ENCODE measurements at regions not wholly inside any gene's neighbourhood (a gene's known extent, or its start where the extent isn't known, plus 50 kb on each side); places are given as distances from the start of the nearest gene placed in this dataset.
A peak's percentile ranks its signal among the peaks of the same experiment; 100 is the strongest.

GRCh38 chr17:79473876-79474440 lies 136.9 kb downstream of the RBFOX3 start:
- ChIA-PET POLR2A (ENCODE audit: unreplicated experiment) (no interaction called here), CTCF (no interaction called here)
- Histone ChIP-seq H3K4me2 (ENCODE audit: low read length) (no peak overlapping the region), H3K79me2 (ENCODE audit: low read length) (no peaks in the 10 kb centered on the region), H2AFZ (ENCODE audit: low read length) (no peak overlapping the region), H3K4me1 (ENCODE audit: insufficient read depth, low read length) (0 out of 2 replicates have a peak, but pooled peaks cover 5% of the 10 kb centered on the region), H3K36me3 (ENCODE audit: low read depth, low read length) (no peaks in the 10 kb centered on the region), H3K27ac (ENCODE audit: low read length) (no peak overlapping the region), H3K4me3 (ENCODE audit: low read length) (no peak overlapping the region), H3K9me3 (ENCODE audit: low read length) (no peaks in the 10 kb centered on the region), H3K9ac (ENCODE audit: low read length) (no peak overlapping the region), H3K27me3 (ENCODE audit: low read length) (peaks cover 86% of the 10 kb centered on the region), H3F3A (ENCODE audit: low read length, unreplicated experiment) (no peaks in the 10 kb centered on the region), H4K20me1 (ENCODE audit: low read length) (no peaks in the 10 kb centered on the region), H3K9me2 (replicated peaks; ENCODE audit: low read length) (no peaks in the 10 kb centered on the region)
- DNase-seq (no peak), ATAC-seq (no peak)
- TF ChIP-seq CTCF (conservative IDR thresholded peaks at IDR 0.05; ENCODE audit: low read depth, low read length) (no peak), EZH2phosphoT487 (IDR thresholded peaks at IDR 0.05; ENCODE audit: borderline replicate concordance, low read length) (no peak), EZH2 (IDR thresholded peaks at IDR 0.05; ENCODE audit: low read length, unreplicated experiment) (no peak)
- intact Hi-C loops (cut with micrococcal nuclease) = no loop called here
- no TSS peak for BruUV-seq (replicated peaks)

- no peaks in the 10 kb centered on the region for H3K36me3 ChIP-seq (ENCODE audit: low read depth, low read length)
- no peak overlapping the region for H3K9ac ChIP-seq (ENCODE audit: low read length)
- H3K4me1 ChIP-seq (ENCODE audit: insufficient read depth, low read length) = 0 out of 2 replicates have a peak, but pooled peaks cover 5% of the 10 kb centered on the region
- ChIA-PET CTCF (no interaction called here), POLR2A (ENCODE audit: unreplicated experiment) (no interaction called here)
- intact Hi-C loops (cut with micrococcal nuclease) = no loop called here
- no TSS peak for BruUV-seq (replicated peaks)
- H3K4me3 ChIP-seq (ENCODE audit: low read length) = no peak overlapping the region
- no peaks in the 10 kb centered on the region for H3K9me2 ChIP-seq (replicated peaks; ENCODE audit: low read length)
- no peaks in the 10 kb centered on the region for H3K9me3 ChIP-seq (ENCODE audit: low read length)
- TF ChIP-seq CTCF (conservative IDR thresholded peaks at IDR 0.05; ENCODE audit: low read depth, low read length) (no peak), EZH2phosphoT487 (IDR thresholded peaks at IDR 0.05; ENCODE audit: borderline replicate concordance, low read length) (no peak), EZH2 (IDR thresholded peaks at IDR 0.05; ENCODE audit: low read length, unreplicated experiment) (no peak)
- H3K27me3 ChIP-seq (ENCODE audit: low read length) = peaks cover 86% of the 10 kb centered on the region
- no peaks in the 10 kb centered on the region for H4K20me1 ChIP-seq (ENCODE audit: low read length)
- H3F3A ChIP-seq (ENCODE audit: low read length, unreplicated experiment) = no peaks in the 10 kb centered on the region
- H3K27ac ChIP-seq (ENCODE audit: low read length) = no peak overlapping the region
- DNase-seq (peak; percentile 28), ATAC-seq (peak; percentile 35)
- H3K4me2 ChIP-seq (ENCODE audit: low read length) = no peak overlapping the region
- H2AFZ ChIP-seq (ENCODE audit: low read length) = no peak overlapping the region
- no peaks in the 10 kb centered on the region for H3K79me2 ChIP-seq (ENCODE audit: low read length)
Measured at GRCh38 chr17:79473111-79473875, 137.6 kb downstream of the RBFOX3 start.

GRCh38 chr17:79470754-79471153 lies 140.1 kb downstream of the RBFOX3 start:
- no peak overlapping the region for H3K9ac ChIP-seq (ENCODE audit: low read length)
- no peak overlapping the region for H2AFZ ChIP-seq (ENCODE audit: low read length)
- H3K4me1 ChIP-seq (ENCODE audit: insufficient read depth, low read length) = 0 out of 2 replicates have a peak, but pooled peaks cover 5% of the 10 kb centered on the region
- H4K20me1 ChIP-seq (ENCODE audit: low read length) = no peaks in the 10 kb centered on the region
- no peak for DNase-seq
- intact Hi-C loops (cut with micrococcal nuclease) = no loop called here
- no peaks in the 10 kb centered on the region for H3K9me3 ChIP-seq (ENCODE audit: low read length)
- no peak overlapping the region for H3K27ac ChIP-seq (ENCODE audit: low read length)
- no peak overlapping the region for H3K4me3 ChIP-seq (ENCODE audit: low read length)
- no peak for TF ChIP-seq CTCF (conservative IDR thresholded peaks at IDR 0.05; ENCODE audit: low read depth, low read length)
- TF ChIP-seq EZH2phosphoT487 (IDR thresholded peaks at IDR 0.05; ENCODE audit: borderline replicate concordance, low read length) = no peak
- no peak for TF ChIP-seq EZH2 (IDR thresholded peaks at IDR 0.05; ENCODE audit: low read length, unreplicated experiment)
- POLR2A ChIA-PET (ENCODE audit: unreplicated experiment) = no interaction called here
- H3K4me2 ChIP-seq (ENCODE audit: low read length) = no peak overlapping the region
- BruUV-seq (replicated peaks) = no TSS peak
- ATAC-seq = no peak
- no peaks in the 10 kb centered on the region for H3K9me2 ChIP-seq (replicated peaks; ENCODE audit: low read length)
- H3F3A ChIP-seq (ENCODE audit: low read length, unreplicated experiment) = no peaks in the 10 kb centered on the region
- CTCF ChIA-PET = no interaction called here
- H3K79me2 ChIP-seq (ENCODE audit: low read length) = no peaks in the 10 kb centered on the region
- peaks cover 92% of the 10 kb centered on the region for H3K27me3 ChIP-seq (ENCODE audit: low read length)
- H3K36me3 ChIP-seq (ENCODE audit: low read depth, low read length) = no peaks in the 10 kb centered on the region
